ENCODE measurements at regions not wholly inside any gene's neighbourhood (a gene's known extent, or its start where the extent isn't known, plus 50 kb on each side); places are given as distances from the start of the nearest gene placed in this dataset.
A peak's percentile ranks its signal among the peaks of the same experiment; 100 is the strongest.

DNA sequence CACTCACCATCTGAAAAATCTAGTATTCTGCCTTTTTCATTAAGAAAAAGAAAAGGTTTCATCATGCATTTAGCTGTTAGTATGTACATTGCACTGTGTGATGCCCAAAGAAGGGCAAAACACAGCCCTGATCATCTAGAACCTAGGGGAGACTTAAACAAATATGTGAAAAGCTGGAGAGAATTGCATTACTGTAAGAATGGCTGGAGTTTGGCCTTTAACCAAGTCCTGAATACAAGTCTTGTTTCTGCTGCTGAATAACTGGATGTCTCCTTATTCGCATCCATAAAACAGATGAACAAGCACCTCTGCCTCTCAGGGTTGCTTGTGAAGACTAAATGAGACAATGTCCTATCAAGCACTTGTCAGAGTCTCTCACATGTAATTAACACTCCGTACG lies 233.4 kb upstream of the LRTM1 start:
- DNase-seq (ENCODE audit: low read depth), result no peak
- TF ChIP-seq CTCF (IDR thresholded peaks at IDR 0.05; ENCODE audit: low read depth, low read length, missing control alignments), result no peak
- no peak overlapping the region for H3K4me3 ChIP-seq (ENCODE audit: low read depth, low read length)

- H3K4me3 ChIP-seq (ENCODE audit: low read depth, low read length), result no peak overlapping the region
- peak; percentile 61 for DNase-seq (ENCODE audit: low read depth)
- TF ChIP-seq CTCF (IDR thresholded peaks at IDR 0.05; ENCODE audit: low read depth, low read length, missing control alignments), result no peak
Observed at GRCh38 chr3:55160241-55160983, 232.6 kb upstream of the LRTM1 start.

- no peak for TF ChIP-seq CTCF (IDR thresholded peaks at IDR 0.05; ENCODE audit: low read depth, low read length, missing control alignments)
- H3K4me3 ChIP-seq (ENCODE audit: low read depth, low read length), result no peak overlapping the region
- no peak for DNase-seq (ENCODE audit: low read depth)
Observed at GRCh38 chr3:55159711-55160110, 231.9 kb upstream of the LRTM1 start.

- H3K4me3 ChIP-seq (ENCODE audit: low read depth, low read length), result no peak overlapping the region
- no peak for DNase-seq (ENCODE audit: low read depth)
- TF ChIP-seq CTCF (IDR thresholded peaks at IDR 0.05; ENCODE audit: low read depth, low read length, missing control alignments), result no peak
Observed at GRCh38 chr3:55159016-55159415, 231.2 kb upstream of the LRTM1 start.

- H3K4me3 ChIP-seq (ENCODE audit: low read depth, low read length), result no peak overlapping the region
- no peak for TF ChIP-seq CTCF (IDR thresholded peaks at IDR 0.05; ENCODE audit: low read depth, low read length, missing control alignments)
- no peak for DNase-seq (ENCODE audit: low read depth)
Observed at GRCh38 chr3:55158345-55158744, 230.5 kb upstream of the LRTM1 start.

GRCh38 chr3:55157731-55158130 lies 229.9 kb upstream of the LRTM1 start:
- no peak overlapping the region for H3K4me3 ChIP-seq (ENCODE audit: low read depth, low read length)
- no peak for TF ChIP-seq CTCF (IDR thresholded peaks at IDR 0.05; ENCODE audit: low read depth, low read length, missing control alignments)
- DNase-seq (ENCODE audit: low read depth), result no peak

Measured in GM12864 (cell line).